SK-N-SH (cell line): ENCODE measurements at regions not wholly inside any gene's neighbourhood (a gene's known extent, or its start where the extent isn't known, plus 50 kb on each side); places are given as distances from the start of the nearest gene placed in this dataset.

Source experiments
- CTCF ChIA-PET: fragments of 300-600, 350-600 bp; formaldehyde crosslinking; extraction: SDS; loops from one replicate; lab custom pipeline; 2021; lab: Yijun Ruan, JAX
- POLR2A ChIA-PET: fragments of 350-600 bp; sonication (Branson Sonifier 250); formaldehyde crosslinking; extraction: SDS; loops from one replicate; lab custom pipeline; 2020; ENCODE audit warnings: antibody characterized with exemption, inconsistent platforms; lab: Yijun Ruan, JAX
- DNase-seq: peaks from one replicate; pipeline ENCODE4 v3.0.0; 2012
- H2AFZ ChIP-seq: fragments of 200-600 bp; sonication (generic); 2 replicates; pipeline ENCODE4 v1.8.1; 2016; ENCODE audit warnings: antibody characterized with exemption, mild to moderate bottlenecking, low read depth
- H3F3A ChIP-seq: fragments of 200-600 bp; sonication (generic); replicated peaks from 2 replicates; pipeline ENCODE3; 2016; ENCODE audit warnings: antibody characterized with exemption, mild to moderate bottlenecking; ENCODE audit not compliant: insufficient read depth
- H3K27ac ChIP-seq, 2 experiments: fragments of 200-500 bp in 1 of 2; fragments of 200-600 bp in 1 of 2; sonication (Bioruptor generic) in 1 of 2; sonication (generic), shearing (Covaris generic) in 1 of 2; 2 replicates each; pipeline versions ENCODE4 v1.5.1 to v1.6.1; 2014 to 2016; ENCODE audit warnings: low read depth in 2 of 2, inconsistent platforms in 1 of 2, low read length in 1 of 2, mild to moderate bottlenecking in 1 of 2, mixed read lengths in 1 of 2
- H3K27me3 ChIP-seq: fragments of 200-600 bp; sonication (generic), shearing (Covaris generic); 2 replicates; pipeline ENCODE4 v1.6.1; 2016; ENCODE audit warnings: mixed run types; ENCODE audit not compliant: insufficient read depth
- H3K36me3 ChIP-seq, 2 experiments: fragments of 200-500 bp in 1 of 2; fragments of 200-600 bp in 1 of 2; sonication (Bioruptor generic) in 1 of 2; sonication (generic) in 1 of 2; replicated peaks in 1 of 2; 2 replicates each; pipeline versions ENCODE3 to v1.5.1; 2014 to 2016; ENCODE audit warnings: low read length in 1 of 2, mild to moderate bottlenecking in 1 of 2; ENCODE audit not compliant: insufficient read depth in 2 of 2, control insufficient read depth in 1 of 2
- H3K4me1 ChIP-seq, 2 experiments: fragments of 200-500 bp in 1 of 2; fragments of 200-600 bp in 1 of 2; sonication (Bioruptor generic) in 1 of 2; sonication (generic), shearing (Covaris generic) in 1 of 2; 2 replicates each; pipeline versions ENCODE4 v1.5.1 to v1.6.1; 2014 to 2016; ENCODE audit warnings: low read depth in 1 of 2, low read length in 1 of 2, mixed run types in 1 of 2; ENCODE audit not compliant: insufficient read depth in 2 of 2, control insufficient read depth in 1 of 2
- H3K4me2 ChIP-seq: fragments of 200-600 bp; sonication (generic), shearing (Covaris generic); 2 replicates; pipeline ENCODE4 v1.6.1; 2017; ENCODE audit warnings: mixed run types
- H3K4me3 ChIP-seq, 2 experiments: fragments of 200-500 bp in 1 of 2; fragments of 200-600 bp in 1 of 2; sonication (Bioruptor generic) in 1 of 2; sonication (generic), shearing (Covaris generic) in 1 of 2; 2 replicates each; pipeline versions ENCODE4 v1.5.1 to v1.8.1; 2014 to 2016; ENCODE audit warnings: low read depth in 2 of 2, inconsistent platforms in 1 of 2, low read length in 1 of 2, mild to moderate bottlenecking in 1 of 2, mixed read lengths in 1 of 2, moderate library complexity in 1 of 2
- H3K79me2 ChIP-seq: fragments of 200-600 bp; sonication (generic); 2 replicates; pipeline ENCODE4 v1.8.1; 2017; ENCODE audit warnings: mild to moderate bottlenecking; ENCODE audit not compliant: insufficient read depth
- H3K9ac ChIP-seq: fragments of 200-600 bp; sonication (generic); 2 replicates; pipeline ENCODE4 v1.6.1; 2017; ENCODE audit warnings: mixed run types
- H3K9me2 ChIP-seq: fragments of 200-600 bp; sonication (generic); 2 replicates; pipeline ENCODE4 v1.6.1; 2017; ENCODE audit warnings: mixed run types
- H3K9me3 ChIP-seq: fragments of 200-600 bp; sonication (generic); 2 replicates; pipeline ENCODE4 v1.6.1; 2017; ENCODE audit warnings: mixed run types, mild to moderate bottlenecking, moderate library complexity
- H4K20me1 ChIP-seq: fragments of 200-600 bp; sonication (generic); 2 replicates; pipeline ENCODE4 v1.6.1; 2017; ENCODE audit warnings: mild to moderate bottlenecking, mixed run types; ENCODE audit not compliant: insufficient read depth
- CHD2 ChIP-seq: fragments of 150-350 bp; IDR thresholded peaks from 2 replicates; pipeline ENCODE4 v1.6.1; 2018; ENCODE audit warnings: low read length; ENCODE audit not compliant: partially characterized antibody
- EP300 ChIP-seq, 2 experiments: IDR thresholded peaks; 2 replicates each; pipeline versions ENCODE4 v1.4.0 to v1.6.1; 2012; ENCODE audit warnings: borderline replicate concordance in 1 of 2, low read depth in 1 of 2, low read length in 1 of 2
- FOXJ3 ChIP-seq: sonication (generic); formaldehyde crosslinking; IDR thresholded peaks from 2 replicates; pipeline ENCODE4 v1.5.1; 2020; ENCODE audit warnings: mild to moderate bottlenecking, missing genetic modification reagents
- MEF2A ChIP-seq: IDR thresholded peaks from 2 replicates; pipeline ENCODE4 v1.4.0; 2012; ENCODE audit warnings: low read depth, borderline replicate concordance
- NFIC ChIP-seq: IDR thresholded peaks from 2 replicates; pipeline ENCODE4 v1.4.0; 2012; ENCODE audit warnings: borderline replicate concordance
- NRF1 ChIP-seq: IDR thresholded peaks from 2 replicates; pipeline ENCODE4 v1.6.1; 2012; ENCODE audit warnings: low read depth, mild to moderate bottlenecking, low read length
- RXRA ChIP-seq: IDR thresholded peaks from 2 replicates; pipeline ENCODE4 v1.4.0; 2012; ENCODE audit warnings: low read depth, mild to moderate bottlenecking, borderline replicate concordance
- SMC3 ChIP-seq: IDR thresholded peaks from 2 replicates; pipeline ENCODE4 v1.6.1; 2012; ENCODE audit warnings: low read depth, low read length, improper control_type of control experiment
- TCF12 ChIP-seq: IDR thresholded peaks from 2 replicates; pipeline ENCODE4 v1.4.0; 2012
- TEAD4 ChIP-seq: IDR thresholded peaks from 2 replicates; pipeline ENCODE4 v1.4.0; 2012; ENCODE audit warnings: mild to moderate bottlenecking, borderline replicate concordance; ENCODE audit not compliant: insufficient read depth
- YY1 ChIP-seq: IDR thresholded peaks from 2 replicates; pipeline ENCODE4 v1.4.0; 2012; ENCODE audit warnings: low read depth, mild to moderate bottlenecking
- WGBS: methylation state at CpG from one replicate; pipeline ENCODE4 v1.1.6; 2017; ENCODE audit warnings: low lambda C conversion rate; 5-methylcytosine and 5-hydroxymethylcytosine counted together
- TF ChIP-seq, protein P1 (sequence below): IDR thresholded peaks from 2 replicates; pipeline ENCODE4; 2012
- TF ChIP-seq, protein P2 (sequence below): IDR thresholded peaks from 2 replicates; pipeline ENCODE4 v1.4.0; 2012; ENCODE audit warnings: low read depth, borderline replicate concordance
- TF ChIP-seq, protein P3 (sequence below): fragments of 200-600 bp; sonication (generic); IDR thresholded peaks from 2 replicates; pipeline ENCODE4 v1.6.1; 2017; ENCODE audit warnings: antibody characterized with exemption, mild to moderate bottlenecking, moderate library complexity
- TF ChIP-seq, protein P4 (sequence below): fragments of 150-350 bp; IDR thresholded peaks from 2 replicates; pipeline ENCODE4 v1.6.1; 2016; ENCODE audit warnings: mild to moderate bottlenecking, low read depth, low read length

DNA sequence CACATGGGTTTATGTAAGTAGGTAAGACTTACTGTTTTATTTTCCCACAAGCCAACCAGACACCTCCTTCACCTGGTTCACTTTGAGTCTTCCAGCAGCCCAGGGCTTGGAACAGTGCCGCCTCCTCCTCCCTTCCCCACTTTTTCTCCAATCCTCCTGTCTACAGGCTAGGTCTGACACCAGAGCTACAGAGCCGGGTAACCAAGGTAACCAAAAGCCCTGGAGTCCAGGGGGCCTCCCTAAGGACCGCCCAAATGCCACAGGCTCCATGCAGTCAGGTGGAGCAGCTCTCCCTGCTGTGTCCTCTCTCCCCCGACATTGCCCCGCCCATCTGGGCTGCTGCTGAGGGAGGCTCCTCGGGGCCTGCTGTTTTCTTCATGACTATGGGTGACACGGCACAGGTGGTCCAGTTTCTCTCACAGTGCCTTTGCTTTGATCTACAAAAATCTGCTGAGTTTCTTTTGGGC, 138.0 kb upstream of the EFNA5 start:
- WGBS: 85% methylated on average over 7 of the region's 7 CpGs
- CTCF ChIA-PET: no interaction called here

More for the DNA sequence above, 138.0 kb upstream of the EFNA5 start:
- H3K79me2 ChIP-seq: no peaks in the 10 kb centered on the region
- peaks cover 0 to 21% of the 10 kb centered on the region in 2 experiments; a peak in 2 of 4 replicates for H3K4me1 ChIP-seq
- H3K27me3 ChIP-seq: no peaks in the 10 kb centered on the region
- no peak for DNase-seq
- POLR2A ChIA-PET: interaction anchor here (0.6 kb wide), 1 partner anchor 15 kb away, joined by 3 read pairs; no protein-coding TSS in a partner anchor
- H3K9me2 ChIP-seq: no peaks in the 10 kb centered on the region
- H4K20me1 ChIP-seq: no peaks in the 10 kb centered on the region
- H3F3A ChIP-seq: no peaks in the 10 kb centered on the region
- H3K36me3 ChIP-seq: no peaks in the 10 kb centered on the region
- H3K27ac ChIP-seq: no peak overlapping the region
- no peaks in the 10 kb centered on the region for H3K9me3 ChIP-seq
- no peak overlapping the region for H2AFZ ChIP-seq
- H3K9ac ChIP-seq: no peak overlapping the region
- no peak overlapping the region for H3K4me3 ChIP-seq
- TF ChIP-seq SMC3 (no peak), NFIC (no peak), TEAD4 (no peak), RXRA (no peak), CHD2 (no peak), EP300 (IDR thresholded peaks at IDR 0.05; ENCODE audit: borderline replicate concordance in 1 of 2, low read depth in 1 of 2, low read length in 1 of 2) (no peak), FOXJ3 (no peak), TCF12 (no peak), YY1 (no peak), MEF2A (no peak), NRF1 (no peak)
- TF ChIP-seq, protein P1, sequence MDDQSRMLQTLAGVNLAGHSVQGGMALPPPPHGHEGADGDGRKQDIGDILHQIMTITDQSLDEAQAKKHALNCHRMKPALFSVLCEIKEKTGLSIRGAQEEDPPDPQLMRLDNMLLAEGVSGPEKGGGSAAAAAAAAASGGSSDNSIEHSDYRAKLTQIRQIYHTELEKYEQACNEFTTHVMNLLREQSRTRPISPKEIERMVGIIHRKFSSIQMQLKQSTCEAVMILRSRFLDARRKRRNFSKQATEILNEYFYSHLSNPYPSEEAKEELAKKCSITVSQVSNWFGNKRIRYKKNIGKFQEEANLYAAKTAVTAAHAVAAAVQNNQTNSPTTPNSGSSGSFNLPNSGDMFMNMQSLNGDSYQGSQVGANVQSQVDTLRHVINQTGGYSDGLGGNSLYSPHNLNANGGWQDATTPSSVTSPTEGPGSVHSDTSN: no peak
- TF ChIP-seq, protein P2, sequence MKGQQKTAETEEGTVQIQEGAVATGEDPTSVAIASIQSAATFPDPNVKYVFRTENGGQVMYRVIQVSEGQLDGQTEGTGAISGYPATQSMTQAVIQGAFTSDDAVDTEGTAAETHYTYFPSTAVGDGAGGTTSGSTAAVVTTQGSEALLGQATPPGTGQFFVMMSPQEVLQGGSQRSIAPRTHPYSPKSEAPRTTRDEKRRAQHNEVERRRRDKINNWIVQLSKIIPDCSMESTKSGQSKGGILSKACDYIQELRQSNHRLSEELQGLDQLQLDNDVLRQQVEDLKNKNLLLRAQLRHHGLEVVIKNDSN: no peak
- TF ChIP-seq, protein P3, sequence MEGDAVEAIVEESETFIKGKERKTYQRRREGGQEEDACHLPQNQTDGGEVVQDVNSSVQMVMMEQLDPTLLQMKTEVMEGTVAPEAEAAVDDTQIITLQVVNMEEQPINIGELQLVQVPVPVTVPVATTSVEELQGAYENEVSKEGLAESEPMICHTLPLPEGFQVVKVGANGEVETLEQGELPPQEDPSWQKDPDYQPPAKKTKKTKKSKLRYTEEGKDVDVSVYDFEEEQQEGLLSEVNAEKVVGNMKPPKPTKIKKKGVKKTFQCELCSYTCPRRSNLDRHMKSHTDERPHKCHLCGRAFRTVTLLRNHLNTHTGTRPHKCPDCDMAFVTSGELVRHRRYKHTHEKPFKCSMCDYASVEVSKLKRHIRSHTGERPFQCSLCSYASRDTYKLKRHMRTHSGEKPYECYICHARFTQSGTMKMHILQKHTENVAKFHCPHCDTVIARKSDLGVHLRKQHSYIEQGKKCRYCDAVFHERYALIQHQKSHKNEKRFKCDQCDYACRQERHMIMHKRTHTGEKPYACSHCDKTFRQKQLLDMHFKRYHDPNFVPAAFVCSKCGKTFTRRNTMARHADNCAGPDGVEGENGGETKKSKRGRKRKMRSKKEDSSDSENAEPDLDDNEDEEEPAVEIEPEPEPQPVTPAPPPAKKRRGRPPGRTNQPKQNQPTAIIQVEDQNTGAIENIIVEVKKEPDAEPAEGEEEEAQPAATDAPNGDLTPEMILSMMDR: no peak
- TF ChIP-seq, protein P4, sequence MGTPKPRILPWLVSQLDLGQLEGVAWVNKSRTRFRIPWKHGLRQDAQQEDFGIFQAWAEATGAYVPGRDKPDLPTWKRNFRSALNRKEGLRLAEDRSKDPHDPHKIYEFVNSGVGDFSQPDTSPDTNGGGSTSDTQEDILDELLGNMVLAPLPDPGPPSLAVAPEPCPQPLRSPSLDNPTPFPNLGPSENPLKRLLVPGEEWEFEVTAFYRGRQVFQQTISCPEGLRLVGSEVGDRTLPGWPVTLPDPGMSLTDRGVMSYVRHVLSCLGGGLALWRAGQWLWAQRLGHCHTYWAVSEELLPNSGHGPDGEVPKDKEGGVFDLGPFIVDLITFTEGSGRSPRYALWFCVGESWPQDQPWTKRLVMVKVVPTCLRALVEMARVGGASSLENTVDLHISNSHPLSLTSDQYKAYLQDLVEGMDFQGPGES: no peak
- no peak overlapping the region for H3K4me2 ChIP-seq
